ENCODE measurements at regions not wholly inside any gene's neighbourhood (a gene's known extent, or its start where the extent isn't known, plus 50 kb on each side); places are given as distances from the start of the nearest gene placed in this dataset.
"Not testable (repeated sequence)": the region's sequence is repeated elsewhere in the genome, so short reads cannot be mapped to it uniquely, and the experiment has no call there.

- H3K27me3 ChIP-seq: peaks cover 0 to 8% (median 0%) of the 10 kb centered on the region in 9 donors
- H3K27ac ChIP-seq: no peak overlapping the region
- no peak overlapping the region for H3K4me3 ChIP-seq
- ATAC-seq (no peak), DNase-seq (no peak)
- no peaks in the 10 kb centered on the region for H3K4me1 ChIP-seq
- TF ChIP-seq CTCF (IDR thresholded peaks at IDR 0.05): no peak
- no peak for TF ChIP-seq POLR2A (IDR thresholded peaks at IDR 0.05)
- intact Hi-C loops (cut with DNase I): no loop called here
- no peaks in the 10 kb centered on the region for H3K9me3 ChIP-seq
- H3K36me3 ChIP-seq: no peaks in the 10 kb centered on the region
- WGBS, 4 donors: 83 to 90% (median 88%) methylated on average over 8 of the region's 8 CpGs
Observed at GRCh38 chr7:96775046-96775445, 65.4 kb upstream of the SEM1 start.

- no peak overlapping the region for H3K27ac ChIP-seq
- TF ChIP-seq CTCF (IDR thresholded peaks at IDR 0.05) (no peak), POLR2A (IDR thresholded peaks at IDR 0.05) (no peak)
- no peak overlapping the region for H3K4me3 ChIP-seq
- ATAC-seq: no peak
- no peak for DNase-seq
- no peaks in the 10 kb centered on the region for H3K36me3 ChIP-seq
- intact Hi-C loops (cut with DNase I): no loop called here
- WGBS, 4 donors: 58 to 64% (median 62%) methylated on average over 3 of the region's 3 CpGs
- H3K9me3 ChIP-seq: no peaks in the 10 kb centered on the region
- peaks cover 0 to 5% (median 0%) of the 10 kb centered on the region in 9 donors for H3K27me3 ChIP-seq
- H3K4me1 ChIP-seq: no peaks in the 10 kb centered on the region
Observed at GRCh38 chr7:96778263-96778662, 68.6 kb upstream of the SEM1 start.

GRCh38 chr7:96781919-96782318 is 72.3 kb upstream of the SEM1 start:
- intact Hi-C loops (cut with DNase I): no loop called here
- no peak overlapping the region for H3K4me3 ChIP-seq
- DNase-seq: no peak
- no peak for TF ChIP-seq POLR2A (IDR thresholded peaks at IDR 0.05)
- TF ChIP-seq CTCF (IDR thresholded peaks at IDR 0.05): no peak
- H3K36me3 ChIP-seq: no peaks in the 10 kb centered on the region
- H3K27ac ChIP-seq: no peak overlapping the region
- no peaks in the 10 kb centered on the region for H3K4me1 ChIP-seq
- no peak for ATAC-seq
- H3K9me3 ChIP-seq: no peaks in the 10 kb centered on the region
- peaks cover 0 to 1% (median 0%) of the 10 kb centered on the region in 9 donors for H3K27me3 ChIP-seq

GRCh38 chr7:96782686-96783298 is 73.1 kb upstream of the SEM1 start:
- H3K4me1 ChIP-seq; H3K9me3 ChIP-seq; ATAC-seq; intact Hi-C loops (cut with DNase I); H3K27me3 ChIP-seq; H3K36me3 ChIP-seq; DNase-seq; H3K27ac ChIP-seq; H3K4me3 ChIP-seq: not testable (repeated sequence)
- WGBS, 4 donors: 72 to 80% (median 74%) methylated on average over 7 of the region's 7 CpGs

- Histone ChIP-seq H3K4me3 (no peak overlapping the region), H3K36me3 (no peaks in the 10 kb centered on the region), H3K27me3 (no peaks in the 10 kb centered on the region), H3K27ac (no peak overlapping the region), H3K9me3 (no peaks in the 10 kb centered on the region), H3K4me1 (no peaks in the 10 kb centered on the region)
- TF ChIP-seq CTCF (IDR thresholded peaks at IDR 0.05) (no peak), POLR2A (IDR thresholded peaks at IDR 0.05) (no peak)
- ATAC-seq (no peak), DNase-seq (no peak)
- intact Hi-C loops (cut with DNase I): no loop called here
- 63 to 78% (median 65%) methylated on average over 1 of the region's 1 CpG for whole genome bisulfite sequencing, 4 donors
Observed at GRCh38 chr7:96784597-96784996, 75.0 kb upstream of the SEM1 start.
